GM18873 (cell line): ENCODE measurements at regions not wholly inside any gene's neighbourhood (a gene's known extent, or its start where the extent isn't known, plus 50 kb on each side); places are given as distances from the start of the nearest gene placed in this dataset.

Source experiments
- ATAC-seq: cut with Tn5 transposase; IDR thresholded peaks from one replicate; pipeline ENCODE4 v1.9.1; 2021; ENCODE audit warnings: mild to moderate bottlenecking, moderate library complexity, moderate number of reproducible peaks; ENCODE audit not compliant: unreplicated experiment, low FRiP score

GRCh38 chr18:60445341-60445740, 72.8 kb upstream of the MC4R start:
- no peak for ATAC-seq

DNA sequence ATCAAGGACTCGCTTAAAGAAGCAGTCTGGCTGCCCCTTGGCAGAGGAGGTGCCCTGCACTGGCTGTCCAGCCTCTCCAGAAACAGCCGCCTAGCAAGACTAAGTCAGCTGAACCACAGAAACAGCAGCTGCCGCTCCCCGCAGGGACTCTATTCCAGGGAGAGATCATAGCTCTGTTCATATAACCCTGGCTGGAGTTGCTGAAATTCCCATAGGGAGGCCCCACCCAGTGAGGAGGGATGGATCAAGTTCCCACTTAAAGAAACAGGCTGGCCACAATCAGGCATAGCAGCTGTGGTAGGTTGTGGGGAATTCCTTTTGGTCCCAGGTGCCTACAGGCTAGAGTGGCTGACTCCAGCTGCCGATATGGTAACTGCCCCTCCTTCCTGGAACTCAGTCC, 74.2 kb upstream of the MC4R start:
- ATAC-seq: no peak

- ATAC-seq: no peak
These were observed 76.1 kb upstream of the MC4R start for GRCh38 chr18:60448487-60449267.

DNA sequence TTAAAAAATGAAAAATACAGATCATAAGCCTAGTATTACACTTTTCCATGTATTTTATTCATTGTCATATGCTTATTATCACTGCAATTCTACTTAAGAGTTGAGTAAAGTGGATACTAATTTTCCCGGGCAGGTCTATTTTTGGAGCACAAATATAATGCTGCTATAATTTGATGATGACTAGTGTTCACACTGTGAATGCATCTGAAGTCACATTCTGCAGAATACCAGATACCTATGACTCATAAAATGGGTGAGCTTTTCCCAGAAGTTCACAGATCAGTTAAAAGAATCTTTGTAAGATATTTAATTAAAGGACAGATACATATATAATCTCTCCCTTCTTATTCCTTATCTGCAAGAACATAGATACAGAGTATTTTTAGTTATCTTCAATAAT, 79.8 kb upstream of the MC4R start:
- ATAC-seq: no peak

- ATAC-seq: no peak
These were observed 94.1 kb upstream of the MC4R start for GRCh38 chr18:60466677-60467076.

- ATAC-seq: no peak
These were observed 97.0 kb upstream of the MC4R start for GRCh38 chr18:60469387-60470100.

DNA sequence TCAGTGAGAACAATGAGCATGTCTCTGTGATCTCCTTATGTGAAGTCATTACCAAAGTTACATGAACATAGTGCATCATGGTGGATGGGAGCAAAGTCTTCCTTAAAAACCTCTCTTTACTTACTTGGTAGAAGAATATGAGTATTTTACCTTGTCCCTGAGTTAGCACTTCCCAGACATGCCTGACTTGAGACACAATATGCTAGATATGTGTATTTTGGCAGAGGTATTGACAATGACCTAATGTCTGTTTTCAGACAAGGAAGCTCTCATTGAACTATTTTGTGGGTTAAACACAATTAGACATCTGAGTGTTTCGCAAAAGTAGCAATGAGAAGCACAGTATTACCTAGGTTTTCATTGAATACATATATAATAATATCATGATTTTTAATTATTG, 99.1 kb upstream of the MC4R start:
- no peak for ATAC-seq

DNA sequence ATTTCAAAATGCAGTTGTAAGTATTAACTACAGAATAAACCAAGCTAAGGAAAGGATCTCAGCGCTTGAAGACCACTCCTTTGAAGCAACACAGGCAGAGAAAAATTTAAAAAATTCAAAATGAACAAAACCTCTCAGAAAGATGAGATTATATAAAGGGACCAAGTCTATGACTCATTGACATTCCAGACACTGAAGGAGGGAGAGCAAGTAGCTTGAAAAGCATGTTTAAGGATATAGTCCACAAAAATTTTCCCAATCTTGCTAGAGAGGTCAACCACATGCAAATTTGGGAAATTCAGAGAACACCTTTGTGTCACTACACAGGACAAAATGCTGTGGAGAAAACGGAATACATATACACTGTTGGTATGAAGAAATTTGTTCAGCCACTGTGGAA, 112.6 kb upstream of the MC4R start:
- no peak for ATAC-seq

GRCh38 chr18:60493066-60493465, 120.5 kb upstream of the MC4R start:
- ATAC-seq: no peak

GRCh38 chr18:60499675-60500074, 127.1 kb upstream of the MC4R start:
- ATAC-seq: no peak

- ATAC-seq: no peak
These were observed 128.4 kb upstream of the MC4R start for GRCh38 chr18:60500960-60501359.

GRCh38 chr18:60502591-60502990, 130.0 kb upstream of the MC4R start:
- no peak for ATAC-seq

DNA sequence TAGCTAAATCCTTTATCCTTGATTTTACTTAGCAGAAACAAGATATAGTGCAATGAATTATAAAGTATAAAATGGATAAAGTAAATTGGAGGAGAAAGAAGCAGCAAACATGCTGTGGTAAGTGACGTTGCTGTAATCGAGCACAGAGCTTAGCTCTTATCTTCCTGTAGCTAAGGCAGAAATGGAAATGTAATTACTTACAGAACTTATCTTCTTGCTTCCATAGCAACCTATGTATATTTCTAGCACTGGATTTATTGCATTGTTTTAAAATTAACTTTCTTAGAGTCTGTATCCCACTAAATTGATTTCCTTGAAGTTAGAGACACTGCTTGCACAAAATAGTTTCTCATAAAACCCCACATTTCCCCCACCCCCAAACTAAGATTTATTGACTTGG, 130.6 kb upstream of the MC4R start:
- ATAC-seq: no peak

- ATAC-seq: no peak
These were observed 133.6 kb upstream of the MC4R start for GRCh38 chr18:60506190-60506589.

DNA sequence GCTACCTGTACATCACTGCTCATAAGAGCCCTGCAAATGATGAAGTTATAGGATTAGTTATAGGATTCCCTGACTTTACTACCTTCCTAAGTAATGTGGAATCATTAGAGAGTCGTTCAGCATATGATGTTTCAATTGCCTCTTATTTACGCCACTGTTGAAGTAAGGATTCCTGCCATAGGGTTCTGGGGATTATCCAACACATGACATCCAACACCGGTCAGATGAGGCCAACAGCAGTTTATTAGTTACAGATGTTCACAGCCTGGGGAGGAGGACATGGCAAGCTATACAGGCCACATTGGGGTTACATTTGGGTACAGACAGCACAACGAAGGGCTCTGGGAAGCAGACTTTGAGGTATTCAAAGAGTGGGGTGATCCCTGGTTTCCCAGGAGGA, 134.1 kb upstream of the MC4R start:
- ATAC-seq: no peak

DNA sequence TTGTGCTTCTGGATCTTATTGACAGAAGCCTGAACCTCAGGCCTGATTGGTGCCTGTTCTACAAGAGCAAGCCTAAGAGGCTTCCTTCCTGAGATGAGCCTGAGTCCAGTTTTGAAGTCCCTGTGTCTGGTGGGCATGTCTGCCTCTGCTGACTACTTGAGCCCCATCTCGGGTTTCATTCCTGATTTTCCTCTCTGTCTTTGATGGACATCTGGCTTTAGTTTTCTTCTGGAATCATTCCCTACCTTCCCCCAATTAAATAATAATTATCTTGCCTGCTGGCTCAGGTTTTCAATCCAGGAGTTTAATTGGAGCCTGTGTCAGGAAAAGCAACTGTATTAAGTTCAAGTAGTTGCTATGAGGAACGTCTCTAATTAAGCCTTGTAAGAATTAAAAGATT, 135.5 kb upstream of the MC4R start:
- ATAC-seq: no peak

- ATAC-seq: no peak
These were observed 162.0 kb upstream of the MC4R start for GRCh38 chr18:60534538-60534937.

GRCh38 chr18:60537074-60537473, 164.5 kb upstream of the MC4R start:
- ATAC-seq: no peak

DNA sequence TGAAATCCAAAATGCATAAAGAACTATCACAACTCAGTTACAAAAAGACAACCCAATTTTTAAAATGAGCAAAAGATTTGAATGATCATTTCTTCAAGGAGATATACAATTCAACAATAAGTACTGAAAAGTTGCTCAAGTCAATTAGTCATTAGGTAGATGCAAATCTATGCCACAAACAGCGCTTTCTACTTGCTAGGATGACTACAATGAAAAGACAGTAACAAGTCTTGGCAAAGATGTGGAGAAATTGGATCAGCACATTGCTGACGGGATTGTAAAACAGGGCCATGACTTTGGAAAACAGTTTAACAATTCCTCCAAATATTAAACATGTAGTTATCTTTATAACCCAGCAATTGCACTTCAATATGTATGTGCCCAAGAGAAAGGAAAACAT, 166.3 kb upstream of the MC4R start:
- no peak for ATAC-seq

DNA sequence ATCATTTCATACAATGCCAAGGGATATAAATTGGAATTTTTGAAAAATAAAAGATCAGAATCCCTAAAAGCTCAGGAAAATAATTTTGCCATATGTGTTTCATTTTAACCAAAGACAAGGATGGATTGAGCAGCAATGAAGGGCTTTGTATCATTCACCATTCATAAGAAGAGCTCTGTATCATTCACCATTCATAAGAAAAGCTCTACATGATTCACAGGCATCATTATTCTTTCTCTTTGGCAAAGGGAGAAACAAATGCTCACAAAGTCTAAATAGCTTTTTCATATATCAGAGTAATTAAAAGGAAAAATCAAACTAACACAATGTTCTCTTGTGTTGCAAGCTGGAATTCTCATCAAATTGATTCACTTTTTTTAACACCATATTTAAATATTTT, 169.1 kb upstream of the MC4R start:
- no peak for ATAC-seq

DNA sequence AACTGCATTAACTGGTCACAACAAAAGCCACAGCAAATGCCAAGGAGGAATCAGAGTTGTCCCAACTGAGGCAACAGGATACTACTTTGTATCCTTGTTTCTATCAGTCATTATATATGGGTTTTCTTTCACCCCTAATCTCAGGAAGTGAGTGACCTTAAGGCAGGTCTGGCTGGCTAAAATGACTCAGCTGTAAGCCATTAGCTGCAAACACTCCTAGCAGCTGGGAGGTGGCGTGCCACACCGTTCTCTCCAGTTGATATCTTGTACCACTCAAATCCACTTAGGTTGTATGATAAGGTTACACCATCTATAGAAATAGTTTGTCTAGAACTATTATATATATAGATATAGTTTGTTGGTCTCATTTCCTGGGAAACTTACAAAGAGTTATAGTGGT, 171.1 kb upstream of the MC4R start:
- no peak for ATAC-seq

GRCh38 chr18:60549338-60549960, 176.9 kb upstream of the MC4R start:
- ATAC-seq: no peak
